ENCODE measurements at regions not wholly inside any gene's neighbourhood (a gene's known extent, or its start where the extent isn't known, plus 50 kb on each side); places are given as distances from the start of the nearest gene placed in this dataset.
"Not testable (repeated sequence)": the region's sequence is repeated elsewhere in the genome, so short reads cannot be mapped to it uniquely, and the experiment has no call there.

DNA sequence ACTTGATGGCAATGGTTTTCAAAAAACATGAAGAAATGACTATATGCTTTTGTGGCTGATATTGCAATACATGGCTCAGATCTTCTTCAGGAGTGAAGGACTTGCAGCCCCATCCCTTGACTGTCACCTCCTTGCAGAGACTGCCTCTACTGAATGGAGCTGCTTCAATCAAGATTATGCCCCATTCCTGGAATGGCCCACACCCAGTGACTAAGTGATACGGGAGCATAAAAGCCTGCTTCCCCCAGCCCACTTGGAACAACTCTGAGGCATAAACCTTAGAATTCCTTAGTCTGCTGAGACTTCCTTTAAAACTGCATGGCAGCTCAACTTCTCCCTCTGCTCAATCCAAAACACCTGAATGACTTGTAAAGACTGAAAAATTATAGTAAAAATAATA lies 957.1 kb downstream of the SORCS3 start:
- DNase-seq: no peak

- no peak for DNase-seq
These were observed 956.2 kb downstream of the SORCS3 start for GRCh38 chr10:105597312-105597711.

DNA sequence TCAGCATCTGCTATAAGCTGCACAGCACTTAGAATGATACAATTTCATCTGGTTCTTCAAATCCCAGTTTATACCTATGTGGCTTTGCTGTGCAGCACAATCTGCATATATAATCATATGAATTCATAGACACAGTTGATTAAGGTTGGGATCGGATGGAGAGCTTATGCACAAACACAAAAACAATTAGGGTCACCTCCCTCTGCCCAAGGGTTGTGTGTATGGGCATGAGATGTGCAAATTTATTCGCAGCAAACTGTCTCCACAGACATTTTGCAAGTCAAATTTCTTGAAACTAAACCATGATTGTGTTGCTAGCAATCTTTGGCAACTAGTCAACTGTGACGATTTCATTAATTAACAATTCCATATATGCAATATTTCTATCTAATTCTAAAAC lies 955.7 kb downstream of the SORCS3 start:
- DNase-seq: no peak

DNA sequence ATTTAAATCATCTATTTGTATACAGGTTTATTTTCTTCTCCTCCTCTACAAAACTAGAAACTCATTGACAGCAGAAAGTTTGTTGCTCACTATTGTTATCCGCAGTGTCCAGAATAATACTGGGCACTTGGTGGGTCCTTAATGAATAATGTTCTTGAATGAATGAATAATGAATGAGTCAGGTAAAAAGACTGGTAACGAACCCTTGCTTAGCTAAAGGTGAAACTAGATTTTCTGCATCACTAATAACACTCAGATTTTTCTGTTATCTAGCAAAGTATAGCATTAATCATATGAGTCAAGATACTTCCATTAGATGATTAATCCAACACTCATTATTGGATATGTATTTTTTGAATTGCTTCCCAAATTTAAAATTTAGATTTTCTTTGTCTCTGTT lies 953.2 kb downstream of the SORCS3 start:
- no peak for DNase-seq

- DNase-seq: no peak
These were observed 951.4 kb downstream of the SORCS3 start for GRCh38 chr10:105592468-105592867.

DNA sequence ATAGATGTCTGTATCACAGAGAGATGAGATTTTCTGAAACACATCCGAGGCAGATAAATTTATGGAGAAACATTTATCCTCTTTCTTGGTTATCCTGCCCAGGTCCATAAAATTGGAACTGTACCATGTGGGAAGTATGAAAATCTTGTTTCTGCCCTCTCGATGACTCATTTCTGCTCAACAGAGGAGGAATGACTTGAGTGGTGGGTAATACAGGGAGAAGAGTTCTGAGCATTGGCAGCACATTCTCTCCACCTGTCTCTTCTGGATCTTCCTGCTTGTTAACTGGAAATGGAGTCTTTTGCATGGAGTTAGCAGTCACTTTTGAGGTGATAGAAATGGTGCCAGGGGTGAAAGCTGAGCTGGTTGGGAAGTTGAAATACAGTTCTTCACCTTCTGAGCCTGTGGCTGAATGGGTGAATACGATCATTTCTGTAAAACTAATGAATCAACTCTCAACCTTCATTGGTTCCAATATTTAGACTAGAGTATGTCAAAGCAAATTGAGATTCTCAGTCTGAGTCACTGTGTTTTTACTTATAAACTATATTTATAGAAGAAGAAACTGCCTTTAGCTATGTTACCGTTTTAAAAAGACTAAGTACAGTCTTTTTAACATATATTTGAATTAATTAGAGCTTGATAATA lies 945.5 kb downstream of the SORCS3 start:
- DNase-seq: no peak

DNA sequence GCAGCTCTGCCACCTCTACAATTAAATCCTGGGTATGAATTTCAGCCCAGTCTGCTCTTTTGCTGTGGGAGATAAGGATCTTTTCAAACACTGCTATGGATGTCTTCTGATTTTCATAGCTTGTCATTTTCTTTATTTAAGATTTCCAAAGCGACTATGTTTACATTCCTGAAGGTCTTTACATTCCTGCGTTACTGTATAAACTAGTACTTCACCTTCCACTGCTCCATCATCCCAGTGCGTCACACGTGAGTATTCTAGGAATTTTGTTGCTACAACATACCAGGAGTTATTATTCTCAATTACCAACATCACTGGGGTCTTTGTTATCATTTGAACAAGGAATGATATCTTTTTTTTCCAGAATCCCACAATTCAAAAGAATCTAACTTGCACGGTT lies 944.7 kb downstream of the SORCS3 start:
- DNase-seq: no peak

DNA sequence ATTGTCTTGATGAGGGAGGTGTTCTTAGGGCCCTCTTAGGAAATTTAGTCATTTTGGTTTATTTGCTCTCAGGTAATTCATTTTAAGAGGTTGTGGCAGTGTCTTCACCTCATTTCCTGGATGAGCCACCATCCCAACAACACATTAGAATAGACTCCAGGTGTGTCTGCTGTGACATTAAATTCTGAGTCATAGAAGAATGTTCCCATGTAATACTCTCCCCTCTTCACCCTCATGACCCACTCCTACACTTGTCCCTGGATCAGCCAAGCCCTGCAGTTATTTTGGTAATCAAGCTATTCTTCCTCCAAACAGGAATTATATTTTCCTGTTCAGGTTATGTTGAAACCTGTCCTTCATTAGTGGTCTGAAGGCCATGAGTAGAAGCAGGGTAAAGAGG lies 944.1 kb downstream of the SORCS3 start:
- DNase-seq: no peak

DNA sequence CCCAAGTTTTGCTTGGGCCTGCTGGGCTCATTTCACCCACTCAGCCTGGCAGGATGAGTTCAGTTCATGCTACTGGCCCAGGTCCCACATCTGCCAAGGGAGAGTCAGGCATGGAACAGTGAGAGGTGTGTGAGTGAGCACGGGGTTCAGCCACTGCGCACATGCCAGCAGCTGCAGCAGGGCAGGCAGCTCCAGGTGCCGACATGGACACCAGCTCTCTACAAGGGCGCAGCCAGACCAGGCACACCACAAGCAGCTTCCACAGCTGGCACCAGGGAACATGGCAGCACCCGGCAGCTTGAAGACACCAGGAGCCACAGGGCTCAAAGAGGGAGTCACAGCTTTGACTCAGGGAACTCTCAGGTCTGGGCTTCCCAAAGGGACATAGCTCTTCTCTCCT lies 938.0 kb downstream of the SORCS3 start:
- DNase-seq: no peak

DNA sequence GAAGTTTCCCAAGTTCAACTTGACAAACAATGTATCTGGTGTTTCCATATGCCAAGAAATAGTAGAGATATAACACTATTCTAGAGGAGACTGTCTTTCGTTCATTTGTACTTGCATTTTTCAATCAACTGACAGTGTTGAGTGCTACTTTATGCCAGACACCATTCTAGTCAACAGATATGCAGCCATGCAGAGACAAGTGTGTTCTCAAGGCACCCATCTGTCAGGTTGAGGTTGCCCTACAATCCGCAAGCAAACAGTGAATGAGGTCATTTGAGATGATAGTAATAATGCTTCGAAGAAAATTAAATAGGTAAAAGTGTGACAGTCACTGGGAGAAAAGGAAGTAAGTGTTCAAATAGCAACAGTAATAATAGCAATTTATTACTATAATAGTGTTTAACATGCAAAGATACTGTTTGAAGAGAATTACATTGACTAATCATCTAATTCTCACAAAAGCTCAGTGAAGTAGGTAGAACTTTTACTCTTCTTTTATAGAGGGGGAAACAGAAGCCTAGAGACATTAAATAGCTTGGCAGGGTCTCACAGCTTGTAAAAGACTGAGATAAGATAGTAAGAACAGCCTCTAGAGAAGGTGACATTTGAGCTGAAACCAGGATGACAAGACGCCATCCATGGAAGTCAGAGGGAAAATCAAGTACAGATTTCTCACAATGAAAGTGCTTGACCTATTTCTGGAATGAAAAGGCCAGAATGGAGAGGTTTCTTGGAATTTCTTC lies 936.9 kb downstream of the SORCS3 start:
- no peak for DNase-seq

GRCh38 chr10:105559333-105560097 lies 918.4 kb downstream of the SORCS3 start:
- DNase-seq: no peak

DNA sequence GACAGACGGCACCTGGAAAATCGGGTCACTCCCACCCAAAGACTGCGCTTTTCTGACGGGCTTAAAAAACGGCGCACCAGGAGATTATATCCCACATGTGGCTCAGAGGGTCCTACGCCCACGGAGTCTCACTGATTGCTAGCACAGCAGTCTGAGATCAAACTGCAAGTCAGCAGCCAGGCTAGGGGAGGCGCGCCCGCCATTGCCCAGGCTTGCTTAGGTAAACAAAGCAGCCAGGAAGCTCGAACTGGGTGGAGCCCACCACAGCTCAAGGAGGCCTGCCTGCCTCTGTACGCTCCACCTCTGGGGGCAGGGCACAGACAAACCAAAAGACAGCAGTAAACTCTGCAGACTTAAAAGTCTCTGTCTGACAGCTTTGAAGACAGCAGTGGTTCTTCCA lies 909.4 kb downstream of the SORCS3 start:
- DNase-seq: not testable (repeated sequence)

- no peak for DNase-seq
These were observed 908.6 kb downstream of the SORCS3 start for GRCh38 chr10:105549731-105550130.

GRCh38 chr10:105545101-105545500 lies 904.0 kb downstream of the SORCS3 start:
- no peak for DNase-seq

- DNase-seq: no peak
These were observed 899.3 kb downstream of the SORCS3 start for GRCh38 chr10:105540381-105540780.

- DNase-seq: no peak
These were observed 897.8 kb downstream of the SORCS3 start for GRCh38 chr10:105538874-105539273.

DNA sequence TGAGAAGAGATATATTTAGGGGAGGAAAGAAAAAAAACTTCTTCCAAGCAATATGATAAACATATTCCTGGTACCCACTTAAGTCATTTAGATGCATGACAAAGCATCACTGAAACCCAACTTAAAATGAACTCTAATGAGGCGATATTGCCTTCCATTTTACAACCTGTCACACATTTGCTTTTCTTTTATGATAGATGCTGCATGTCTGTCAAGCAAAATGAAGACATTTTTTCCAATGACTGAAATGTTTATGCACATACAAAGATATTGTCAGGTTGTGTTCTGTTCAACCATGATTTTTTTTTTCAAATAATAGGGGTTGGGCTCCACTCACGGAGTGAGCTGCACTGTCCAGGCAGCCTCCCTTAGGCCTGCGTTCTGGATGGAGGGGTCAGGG lies 894.4 kb downstream of the SORCS3 start:
- no peak for DNase-seq

DNA sequence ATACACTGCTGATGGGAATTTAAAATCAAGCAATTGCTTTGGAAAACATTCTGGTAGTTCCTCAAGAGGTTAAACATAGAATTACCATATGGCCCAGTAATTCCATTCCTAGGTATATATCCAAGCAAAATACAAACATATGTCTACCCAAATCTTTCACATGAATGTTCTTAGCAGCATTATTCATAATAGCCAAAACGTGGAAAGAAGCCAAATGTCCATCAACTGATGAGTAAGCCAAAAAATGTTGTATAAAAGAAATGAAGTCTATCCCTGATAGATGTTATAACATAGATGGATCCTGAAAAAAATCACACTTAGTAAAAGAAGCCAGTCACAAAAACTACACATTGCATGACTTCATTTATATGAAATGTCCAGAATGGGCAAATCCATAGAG lies 893.0 kb downstream of the SORCS3 start:
- no peak for DNase-seq

GRCh38 chr10:105516511-105516910 lies 875.4 kb downstream of the SORCS3 start:
- no peak for DNase-seq

DNA sequence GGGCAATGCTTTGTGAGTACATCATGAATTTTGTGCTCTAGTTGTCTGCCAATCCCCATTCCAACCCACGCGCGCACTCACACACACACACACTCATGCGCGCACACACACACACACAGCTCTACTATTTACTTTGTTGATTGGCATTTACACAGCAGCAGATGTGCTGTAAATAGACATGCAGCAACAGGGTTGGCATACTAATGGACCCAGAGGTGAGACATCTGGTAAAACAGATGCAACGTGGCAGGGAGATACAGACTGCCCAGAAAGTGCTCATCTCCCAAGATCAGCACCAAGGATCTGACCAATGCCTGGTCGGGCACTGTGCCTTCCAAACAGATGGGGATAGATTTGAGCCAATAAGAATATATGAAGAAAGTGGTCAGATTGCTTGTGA lies 873.0 kb downstream of the SORCS3 start:
- no peak for DNase-seq

- no peak for DNase-seq
These were observed 868.4 kb downstream of the SORCS3 start for GRCh38 chr10:105509517-105509916.

GRCh38 chr10:105506262-105506661 lies 865.2 kb downstream of the SORCS3 start:
- no peak for DNase-seq

GRCh38 chr10:105503714-105504113 lies 862.6 kb downstream of the SORCS3 start:
- DNase-seq: no peak

- no peak for DNase-seq
These were observed 861.0 kb downstream of the SORCS3 start for GRCh38 chr10:105502058-105502457.

Measured in right hindlimb (tissue), 1 donor.